Fibroblast of the aortic adventitia (primary cell): ENCODE measurements at regions not wholly inside any gene's neighbourhood (a gene's known extent, or its start where the extent isn't known, plus 50 kb on each side); places are given as distances from the start of the nearest gene placed in this dataset.

Experiments used
- DNase-seq: peaks from one replicate; pipeline ENCODE4 v3.0.0-alpha.2; 2010; ENCODE audit warnings: low read depth
- H3K4me3 ChIP-seq: 2 replicates; pipeline ENCODE4 v1.5.1; 2011; ENCODE audit warnings: low read depth, mild to moderate bottlenecking, control low read depth, low read length, moderate library complexity
- CTCF ChIP-seq: IDR thresholded peaks from 2 replicates; pipeline ENCODE4 v1.5.1; 2011; ENCODE audit warnings: mild to moderate bottlenecking, low read length, control low read depth, inconsistent platforms; ENCODE audit not compliant: insufficient read depth

GRCh38 chr10:108450280-108450679 is 1285.8 kb upstream of the SORCS1 start:
- TF ChIP-seq CTCF = no peak
- no peak overlapping the region for H3K4me3 ChIP-seq
- no peak for DNase-seq

- no peak overlapping the region for H3K4me3 ChIP-seq
- no peak for TF ChIP-seq CTCF
- no peak for DNase-seq
Measured at GRCh38 chr10:108445746-108446145, 1281.2 kb upstream of the SORCS1 start.

GRCh38 chr10:108443636-108444035 is 1279.1 kb upstream of the SORCS1 start:
- no peak overlapping the region for H3K4me3 ChIP-seq
- DNase-seq = no peak
- TF ChIP-seq CTCF = no peak

- peak; percentile 12 for DNase-seq
- peak; percentile 19 for TF ChIP-seq CTCF
- no peak overlapping the region for H3K4me3 ChIP-seq
Measured at GRCh38 chr10:108439397-108439796, 1274.9 kb upstream of the SORCS1 start.

GRCh38 chr10:108436096-108436495 is 1271.6 kb upstream of the SORCS1 start:
- no peak for DNase-seq
- TF ChIP-seq CTCF = no peak
- no peak overlapping the region for H3K4me3 ChIP-seq

- H3K4me3 ChIP-seq = no peak overlapping the region
- TF ChIP-seq CTCF = no peak
- DNase-seq = no peak
Measured at GRCh38 chr10:108434559-108435252, 1270.2 kb upstream of the SORCS1 start.

- DNase-seq = peak; percentile 71
- TF ChIP-seq CTCF = no peak
- H3K4me3 ChIP-seq = no peak overlapping the region
Measured at GRCh38 chr10:108427146-108427545, 1262.6 kb upstream of the SORCS1 start.
